Spleen (tissue), 7 donors: ENCODE measurements at regions not wholly inside any gene's neighbourhood (a gene's known extent, or its start where the extent isn't known, plus 50 kb on each side); places are given as distances from the start of the nearest gene placed in this dataset.

ENCODE experiments used
- CTCF ChIP-seq, 11 experiments: fragments of 200-600 bp in 7 of 11; fragments of 450-650 bp in 4 of 11; sonication (generic) in 4 of 11; IDR thresholded peaks in 8 of 11; conservative IDR thresholded peaks in 3 of 11; 1 replicate in 7 of 11; 2 replicates in 4 of 11; pipeline versions ENCODE4 v1.4.0 to v1.8.0; 2016 to 2021; ENCODE audit warnings: antibody characterized with exemption in 11 of 11, inconsistent platforms in 4 of 11, mild to moderate bottlenecking in 1 of 11
- POLR2A ChIP-seq, 3 donors: fragments of 450-650 bp; IDR thresholded peaks; one replicate each; pipeline ENCODE4 v1.5.1; 2017; ENCODE audit warnings: antibody characterized with exemption in 3 of 3, mild to moderate bottlenecking in 1 of 3
- donor health status: DM: no; HTN: no; CAD: no; lungs with moderate emphysema.
- donor health status: DM: no; HTN: no; CAD: no.
- donor health status: DM: no; HTN: no; CAD: no.

- TF ChIP-seq CTCF (IDR thresholded peaks at IDR 0.05 in 8 of 11, conservative IDR thresholded peaks at IDR 0.05 in 3 of 11), result no peak
- TF ChIP-seq POLR2A (IDR thresholded peaks at IDR 0.05), result no peak
These were observed 112.8 kb upstream of the EFNA5 start for GRCh38 chr5:107783551-107783950.
